Activated T-cell treated with anti-CD3 and anti-CD28 coated beads, Interleukin-2, amount 50 U/mL, for 72 hours (primary cell): ENCODE measurements at regions not wholly inside any gene's neighbourhood (a gene's known extent, or its start where the extent isn't known, plus 50 kb on each side); places are given as distances from the start of the nearest gene placed in this dataset.

ENCODE experiments used
- ATAC-seq, 2 donors: fragments of 150-1000 bp; cut with Tn5 transposase; replicated peaks in 1 of 2; 2 replicates each; pipeline ENCODE4 v1.10.0; 2021; ENCODE audit warnings: moderate library complexity in 2 of 2, mild to moderate bottlenecking in 1 of 2
- DNase-seq, 2 donors: peaks; one replicate each; pipeline ENCODE4 v3.0.0; 2021 to 2022; ENCODE audit warnings: mixed read lengths in 1 of 2
- H3K27ac Mint-ChIP-seq: one replicate; pipeline ENCODE4 v1.8.0; 2022; ENCODE audit warnings: mild to moderate bottlenecking, moderate library complexity, mixed read lengths
- H3K27me3 Mint-ChIP-seq: one replicate; pipeline ENCODE4 v1.8.0; 2022; ENCODE audit warnings: low read depth, mixed read lengths
- H3K36me3 Mint-ChIP-seq, 2 donors: one replicate each; pipeline ENCODE4 v1.8.0; 2022; ENCODE audit warnings: mixed read lengths in 2 of 2, mild to moderate bottlenecking in 1 of 2; ENCODE audit not compliant: insufficient read depth in 2 of 2
- H3K4me1 Mint-ChIP-seq: one replicate; pipeline ENCODE4 v1.8.0; 2022; ENCODE audit warnings: low read depth, mixed read lengths
- H3K4me3 Mint-ChIP-seq, 2 donors: one replicate each; pipeline ENCODE4 v1.8.0; 2022; ENCODE audit warnings: mild to moderate bottlenecking in 2 of 2, mixed read lengths in 2 of 2, moderate library complexity in 2 of 2
- H3K9me3 Mint-ChIP-seq, 2 donors: one replicate each; pipeline ENCODE4 v1.8.0; 2022; ENCODE audit warnings: mixed read lengths in 2 of 2

- H3K27ac Mint-ChIP-seq = no peak overlapping the region
- H3K9me3 Mint-ChIP-seq = peaks cover 0 to 2% of the 10 kb centered on the region in 2 donors
- DNase-seq = no peak
- H3K4me3 Mint-ChIP-seq = no peak overlapping the region
- ATAC-seq = no peak
- peaks cover 30% of the 10 kb centered on the region for H3K4me1 Mint-ChIP-seq
- peaks cover 7% of the 10 kb centered on the region for H3K27me3 Mint-ChIP-seq
- peaks cover 2 to 8% of the 10 kb centered on the region in 2 donors for H3K36me3 Mint-ChIP-seq
Measured at GRCh38 chr1:234862360-234862943, 252.5 kb upstream of the IRF2BP2 start.

DNA sequence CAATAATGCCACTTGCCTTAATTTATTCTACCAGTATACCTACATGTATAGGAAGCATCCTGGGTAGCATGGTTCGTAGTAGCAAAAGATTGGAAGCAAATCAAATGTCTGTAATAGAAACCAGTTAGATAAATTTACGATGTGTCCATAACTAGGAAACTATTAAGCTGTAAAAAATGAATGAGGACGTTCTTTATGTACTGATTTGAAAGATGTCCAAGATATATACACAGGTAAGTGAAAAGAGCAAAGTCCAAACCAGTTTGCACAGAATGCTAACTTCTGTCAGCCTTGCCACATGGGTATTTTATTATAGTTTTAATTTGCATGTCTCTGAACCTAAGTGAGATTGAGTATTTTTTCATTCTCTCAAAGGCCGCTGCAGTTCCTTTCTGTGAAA is 251.8 kb upstream of the IRF2BP2 start:
- no peak overlapping the region for H3K4me3 Mint-ChIP-seq
- H3K9me3 Mint-ChIP-seq = peaks cover 0 to 2% of the 10 kb centered on the region in 2 donors
- peaks cover 23% of the 10 kb centered on the region for H3K4me1 Mint-ChIP-seq
- no peak for DNase-seq
- peaks cover 7% of the 10 kb centered on the region for H3K27me3 Mint-ChIP-seq
- ATAC-seq = no peak
- peaks cover 2 to 8% of the 10 kb centered on the region in 2 donors for H3K36me3 Mint-ChIP-seq
- H3K27ac Mint-ChIP-seq = no peak overlapping the region

- DNase-seq = no peak
- peaks cover 16% of the 10 kb centered on the region for H3K4me1 Mint-ChIP-seq
- H3K27ac Mint-ChIP-seq = no peak overlapping the region
- H3K9me3 Mint-ChIP-seq = no peaks in the 10 kb centered on the region
- peaks cover 0 to 6% of the 10 kb centered on the region in 2 donors for H3K36me3 Mint-ChIP-seq
- no peak overlapping the region for H3K4me3 Mint-ChIP-seq
- peaks cover 7% of the 10 kb centered on the region for H3K27me3 Mint-ChIP-seq
- ATAC-seq = no peak
Measured at GRCh38 chr1:234861024-234861620, 251.1 kb upstream of the IRF2BP2 start.

- no peaks in the 10 kb centered on the region for H3K9me3 Mint-ChIP-seq
- DNase-seq (no peak), ATAC-seq (no peak)
- no peak overlapping the region for H3K27ac Mint-ChIP-seq
- H3K27me3 Mint-ChIP-seq = peaks cover 6% of the 10 kb centered on the region
- peaks cover 18% of the 10 kb centered on the region for H3K4me1 Mint-ChIP-seq
- no peak overlapping the region for H3K4me3 Mint-ChIP-seq
- no peaks in the 10 kb centered on the region for H3K36me3 Mint-ChIP-seq
Measured at GRCh38 chr1:234858722-234859121, 248.7 kb upstream of the IRF2BP2 start.

DNA sequence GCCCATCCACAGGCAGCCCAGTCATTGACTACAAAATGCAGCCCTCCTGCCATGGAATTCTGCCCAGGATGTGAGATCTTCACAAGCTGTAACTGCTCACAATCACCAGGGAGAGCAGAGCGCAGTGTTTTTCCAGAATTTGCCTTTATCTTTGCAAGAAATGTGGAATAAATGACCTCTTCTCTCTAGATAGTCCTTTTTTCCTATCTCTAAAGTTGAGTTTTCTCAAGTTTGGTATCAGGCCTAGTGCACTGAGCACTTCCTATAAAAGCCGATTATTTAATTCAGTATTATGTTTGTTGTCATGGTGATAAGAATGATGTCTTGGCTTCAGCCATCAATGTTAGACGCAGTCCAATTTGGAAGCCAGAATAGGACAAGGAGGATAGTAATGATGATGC is 246.9 kb upstream of the IRF2BP2 start:
- ATAC-seq (no peak), DNase-seq (no peak)
- Mint-ChIP-seq H3K27ac (no peak overlapping the region), H3K9me3 (no peaks in the 10 kb centered on the region), H3K4me1 (peaks cover 13% of the 10 kb centered on the region), H3K27me3 (no peaks in the 10 kb centered on the region), H3K36me3 (no peaks in the 10 kb centered on the region), H3K4me3 (no peak overlapping the region)

DNA sequence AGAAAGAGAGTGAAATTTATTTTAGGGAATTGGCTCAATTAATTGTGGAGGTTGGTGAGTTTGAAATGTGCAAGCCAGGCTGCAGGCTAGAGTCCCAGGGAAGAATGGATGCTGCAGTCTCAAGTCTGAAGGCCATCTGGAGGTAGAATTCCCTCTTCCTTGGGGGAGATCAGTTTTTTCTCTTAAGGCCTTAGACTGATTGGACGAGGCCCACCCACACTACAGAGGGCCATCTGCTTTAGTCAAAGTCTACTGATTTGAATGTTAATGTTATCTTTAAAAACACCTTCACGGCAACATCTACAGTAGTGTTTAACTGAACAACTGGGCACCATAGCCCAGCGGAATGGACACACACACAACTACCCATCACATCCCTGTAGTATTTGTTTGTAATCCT is 245.9 kb upstream of the IRF2BP2 start:
- H3K27ac Mint-ChIP-seq = no peak overlapping the region

DNA sequence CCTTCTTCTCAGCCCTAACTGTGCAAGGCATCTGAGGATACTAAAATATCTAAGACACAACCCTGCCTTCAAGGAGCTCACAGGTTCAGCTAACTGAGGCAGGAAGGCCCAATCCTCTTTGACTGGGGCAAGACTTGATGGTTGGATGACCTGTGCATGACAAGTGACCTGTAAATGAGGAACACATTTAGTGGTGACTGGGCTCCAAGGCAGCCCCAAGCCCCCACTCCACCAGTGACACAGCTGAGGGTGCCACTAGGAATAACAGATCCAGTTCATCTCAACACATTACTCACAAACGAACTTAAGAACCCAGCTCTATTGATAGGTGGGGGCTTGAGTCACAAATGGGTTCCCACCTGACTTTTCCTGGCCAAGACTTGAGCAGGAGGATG is 244.7 kb upstream of the IRF2BP2 start:
- ATAC-seq (no peak), DNase-seq (no peak)
- Mint-ChIP-seq H3K27ac (no peak overlapping the region), H3K9me3 (no peaks in the 10 kb centered on the region), H3K4me3 (no peak overlapping the region), H3K4me1 (peaks cover 26% of the 10 kb centered on the region), H3K27me3 (no peaks in the 10 kb centered on the region), H3K36me3 (no peaks in the 10 kb centered on the region)

More for the DNA sequence above, 245.9 kb upstream of the IRF2BP2 start:
- H3K27me3 Mint-ChIP-seq = no peaks in the 10 kb centered on the region
- H3K4me1 Mint-ChIP-seq = peaks cover 20% of the 10 kb centered on the region
- no peaks in the 10 kb centered on the region for H3K36me3 Mint-ChIP-seq
- ATAC-seq = no peak
- H3K4me3 Mint-ChIP-seq = no peak overlapping the region
- no peak for DNase-seq
- H3K9me3 Mint-ChIP-seq = no peaks in the 10 kb centered on the region

DNA sequence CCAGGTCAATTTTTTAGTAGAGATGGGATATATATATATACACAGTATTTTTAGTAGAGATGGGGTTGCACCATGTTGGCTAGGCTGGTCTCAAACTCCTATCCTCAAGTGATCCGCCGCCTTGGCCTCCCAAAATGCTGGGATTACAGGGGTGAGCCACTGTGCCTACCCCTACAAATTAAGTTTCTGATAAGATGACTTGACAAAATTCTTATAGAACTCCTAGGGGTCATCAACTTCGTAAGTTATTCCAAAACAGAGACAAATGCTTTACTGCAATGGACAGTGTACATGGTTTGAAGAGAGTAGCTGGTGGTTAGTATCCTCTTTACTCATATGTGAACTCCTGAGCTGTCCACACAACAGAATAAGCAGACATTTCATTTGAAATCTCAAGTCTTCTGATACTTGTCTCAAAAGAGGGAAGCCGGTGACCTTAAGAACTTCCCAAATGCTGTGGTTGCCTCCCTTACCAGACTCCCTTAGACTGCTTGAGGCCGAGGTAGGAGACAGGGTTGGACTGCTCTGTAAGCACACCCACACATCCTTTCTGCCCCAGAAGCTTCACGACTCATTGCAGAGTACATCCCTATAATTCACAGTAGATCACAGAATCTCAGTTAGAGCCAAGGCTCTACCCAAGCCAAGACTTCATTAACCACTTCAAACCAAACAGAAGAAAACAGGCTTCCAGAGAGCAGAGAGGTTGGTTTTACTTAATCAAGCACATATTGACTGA is 244.1 kb upstream of the IRF2BP2 start:
- Mint-ChIP-seq H3K4me3 (no peak overlapping the region), H3K9me3 (no peaks in the 10 kb centered on the region), H3K27me3 (no peaks in the 10 kb centered on the region), H3K4me1 (peaks cover 32% of the 10 kb centered on the region), H3K27ac (no peak overlapping the region), H3K36me3 (no peaks in the 10 kb centered on the region)
- DNase-seq = no peak
- peak in 1 of 2 donors; percentile 25 for ATAC-seq

- ATAC-seq (no peak), DNase-seq (no peak)
- H3K36me3 Mint-ChIP-seq = peaks cover 0 to 1% of the 10 kb centered on the region in 2 donors
- H3K27me3 Mint-ChIP-seq = no peaks in the 10 kb centered on the region
- H3K4me1 Mint-ChIP-seq = peaks cover 45% of the 10 kb centered on the region
- H3K27ac Mint-ChIP-seq = no peak overlapping the region
- H3K9me3 Mint-ChIP-seq = no peaks in the 10 kb centered on the region
- H3K4me3 Mint-ChIP-seq = no peak overlapping the region
Measured at GRCh38 chr1:234852659-234853058, 242.7 kb upstream of the IRF2BP2 start.

- Mint-ChIP-seq H3K36me3 (peaks cover 0 to 2% of the 10 kb centered on the region in 2 donors), H3K27ac (no peak overlapping the region), H3K4me1 (peaks cover 55% of the 10 kb centered on the region), H3K9me3 (no peaks in the 10 kb centered on the region), H3K4me3 (no peak overlapping the region), H3K27me3 (no peaks in the 10 kb centered on the region)
- DNase-seq (no peak), ATAC-seq (peak in 1 of 2 donors; percentile 48)
Measured at GRCh38 chr1:234851450-234852438, 241.8 kb upstream of the IRF2BP2 start.

DNA sequence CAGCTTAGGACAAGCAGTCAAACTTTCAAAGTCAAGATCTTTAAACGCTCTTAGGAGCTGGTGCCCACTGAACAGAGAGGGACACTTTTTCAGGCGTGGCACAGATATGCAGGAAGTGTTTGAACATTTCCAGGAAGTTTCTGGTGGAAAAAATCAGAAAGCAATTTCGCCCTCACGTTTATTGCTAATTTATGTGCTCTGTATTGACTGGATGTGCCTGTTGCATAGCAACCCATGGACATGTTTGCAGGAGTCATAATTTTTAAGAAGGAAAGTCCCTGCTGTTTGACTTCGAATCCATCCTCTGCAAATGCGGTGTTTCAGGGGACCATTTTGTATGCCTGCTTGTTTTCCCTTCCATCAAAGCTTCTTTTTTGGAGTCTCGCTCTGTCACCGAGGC is 239.9 kb upstream of the IRF2BP2 start:
- peaks cover 74% of the 10 kb centered on the region for H3K4me1 Mint-ChIP-seq
- ATAC-seq (peak in 1 of 2 donors; percentile 30), DNase-seq (no peak)
- H3K27ac Mint-ChIP-seq = no peak overlapping the region
- peaks cover 0 to 2% of the 10 kb centered on the region in 2 donors for H3K9me3 Mint-ChIP-seq
- H3K4me3 Mint-ChIP-seq = no peak overlapping the region
- H3K27me3 Mint-ChIP-seq = no peaks in the 10 kb centered on the region
- peaks cover 5 to 6% of the 10 kb centered on the region in 2 donors for H3K36me3 Mint-ChIP-seq

DNA sequence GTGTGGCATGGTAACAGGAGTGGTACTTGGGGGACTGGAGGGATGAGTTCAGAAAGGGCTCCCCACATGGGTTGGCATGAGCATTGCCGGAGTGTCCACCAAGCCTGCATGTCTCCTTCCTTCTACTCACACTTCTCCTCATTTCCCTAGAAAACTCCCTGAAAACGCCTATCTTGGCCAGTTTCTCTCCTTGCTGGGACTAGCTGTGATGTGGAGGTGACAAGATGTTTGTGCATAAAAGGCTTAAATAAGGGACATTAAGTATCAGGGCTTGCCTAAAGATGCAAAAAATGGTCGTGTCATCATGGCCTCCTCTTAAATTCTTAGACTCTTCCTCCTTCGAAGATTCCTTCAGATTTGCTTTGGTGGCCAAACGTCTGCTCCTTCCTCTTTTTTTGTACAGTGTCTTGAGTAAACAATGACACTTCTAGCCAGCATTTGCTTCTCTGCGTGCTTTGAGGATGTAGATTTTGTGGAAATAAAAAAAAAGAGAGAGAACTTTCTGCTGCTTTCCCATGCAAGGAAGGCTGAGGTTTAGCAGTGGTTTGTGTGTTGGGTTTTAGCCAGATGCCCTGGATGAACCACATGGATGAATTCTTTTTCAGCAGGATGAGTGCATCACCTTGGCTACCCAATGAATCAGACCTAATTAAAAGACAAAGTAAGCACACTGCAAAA is 239.1 kb upstream of the IRF2BP2 start:
- Mint-ChIP-seq H3K9me3 (peaks cover 0 to 2% of the 10 kb centered on the region in 2 donors), H3K4me1 (peaks cover 77% of the 10 kb centered on the region), H3K36me3 (peaks cover 5 to 6% of the 10 kb centered on the region in 2 donors), H3K27me3 (no peaks in the 10 kb centered on the region), H3K4me3 (no peak overlapping the region), H3K27ac (no peak overlapping the region)
- DNase-seq (no peak), ATAC-seq (no peak)
